MM.1S (cell line): ENCODE measurements at regions not wholly inside any gene's neighbourhood (a gene's known extent, or its start where the extent isn't known, plus 50 kb on each side); places are given as distances from the start of the nearest gene placed in this dataset.

Source experiments
- DNase-seq: peaks from one replicate; pipeline ENCODE4 v3.0.0-alpha.2; 2015
- H2AFZ ChIP-seq: fragments of 300-600 bp; sonication (generic); 2 replicates; pipeline ENCODE4 v1.6.0; 2016; ENCODE audit warnings: antibody characterized with exemption, low read length
- H3F3A ChIP-seq: fragments of 300-600 bp; sonication (generic); 2 replicates; pipeline ENCODE4 v1.6.1; 2016; ENCODE audit warnings: mild to moderate bottlenecking, antibody characterized with exemption, low read length, moderate library complexity, mixed read lengths; ENCODE audit not compliant: insufficient read depth
- H3K27ac ChIP-seq: fragments of 300-600 bp; sonication (generic); 2 replicates; pipeline ENCODE4 v1.5.1; 2016; ENCODE audit warnings: mild to moderate bottlenecking, low read length
- H3K27me3 ChIP-seq: fragments of 300-600 bp; sonication (generic); replicated peaks from 2 replicates; pipeline ENCODE4 v1.6.0; 2016; ENCODE audit warnings: low read length; ENCODE audit not compliant: insufficient read depth
- H3K36me3 ChIP-seq: fragments of 300-600 bp; sonication (generic); replicated peaks from 2 replicates; pipeline ENCODE4 v1.6.1; 2016; ENCODE audit warnings: mild to moderate bottlenecking, low read length, mixed read lengths; ENCODE audit not compliant: insufficient read depth
- H3K4me1 ChIP-seq: fragments of 300-600 bp; sonication (generic); 2 replicates; pipeline ENCODE4 v1.6.1; 2016; ENCODE audit warnings: low read length, mixed read lengths
- H3K4me2 ChIP-seq: fragments of 300-600 bp; sonication (generic); 2 replicates; pipeline ENCODE4 v1.6.0; 2016; ENCODE audit warnings: low read depth, low read length
- H3K4me3 ChIP-seq: fragments of 300-600 bp; sonication (generic); 2 replicates; pipeline ENCODE4 v1.5.1; 2016; ENCODE audit warnings: low read length, mixed read lengths
- H3K79me2 ChIP-seq: fragments of 300-600 bp; sonication (generic); 2 replicates; pipeline ENCODE4 v1.6.1; 2016; ENCODE audit warnings: mixed run types, low read length, mixed read lengths
- H3K9ac ChIP-seq: fragments of 300-600 bp; sonication (generic); 2 replicates; pipeline ENCODE4 v1.6.1; 2016; ENCODE audit warnings: low read length, mixed read lengths
- H3K9me2 ChIP-seq: fragments of 300-600 bp; sonication (generic); replicated peaks from 2 replicates; pipeline ENCODE4 v1.6.1; 2016; ENCODE audit warnings: mild to moderate bottlenecking, low read length, mixed read lengths; ENCODE audit not compliant: insufficient read depth
- H3K9me3 ChIP-seq: fragments of 300-600 bp; sonication (generic); replicated peaks from 2 replicates; pipeline ENCODE4 v1.6.1; 2016; ENCODE audit warnings: mild to moderate bottlenecking, low read length, mixed read lengths; ENCODE audit not compliant: insufficient read depth
- H4K20me1 ChIP-seq: fragments of 300-600 bp; sonication (generic); 2 replicates; pipeline ENCODE4 v1.6.1; 2016; ENCODE audit warnings: mild to moderate bottlenecking, low read length, moderate library complexity, mixed read lengths; ENCODE audit not compliant: insufficient read depth
- EZH2 ChIP-seq: fragments of 300-600 bp; sonication (generic); optimal IDR thresholded peaks from 2 replicates; pipeline ENCODE3; 2017; ENCODE audit warnings: low read depth, mild to moderate bottlenecking, antibody characterized with exemption, low read length, mixed read lengths
- EZH2phosphoT487 ChIP-seq: fragments of 300-600 bp; sonication (generic); IDR thresholded peaks from 2 replicates; pipeline ENCODE4 v1.6.1; 2018; ENCODE audit warnings: antibody characterized with exemption, low read length
- TF ChIP-seq, protein P1 (sequence below): fragments of 300-600 bp; sonication (generic); IDR thresholded peaks from 2 replicates; pipeline ENCODE4 v1.5.1; 2016; ENCODE audit warnings: antibody characterized with exemption, low read length, mixed read lengths

DNA sequence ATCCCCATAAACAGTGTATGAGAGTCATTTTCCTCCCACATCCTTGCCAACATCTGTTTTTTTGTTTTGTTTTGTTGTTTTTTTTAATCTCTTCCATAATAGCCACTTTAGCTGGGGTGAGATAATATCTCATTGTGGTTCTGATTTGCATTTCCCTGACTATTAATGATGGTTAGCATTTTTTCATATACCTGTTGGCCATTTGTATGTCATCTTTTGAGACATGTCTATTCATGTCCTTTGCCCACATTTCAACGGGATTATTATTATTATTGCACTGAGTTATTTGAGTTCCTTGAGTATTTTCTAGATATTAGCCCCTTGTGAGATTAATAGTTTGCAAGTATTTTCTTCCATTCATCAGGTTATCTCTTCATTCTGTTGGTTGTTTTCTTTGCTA lies 223.3 kb downstream of the LPIN1 start:
- no peaks in the 10 kb centered on the region for H3K9me2 ChIP-seq
- no peak for DNase-seq
- H3K4me1 ChIP-seq, result no peaks in the 10 kb centered on the region
- no peak overlapping the region for H3K9ac ChIP-seq
- no peaks in the 10 kb centered on the region for H3K36me3 ChIP-seq
- no peaks in the 10 kb centered on the region for H3K9me3 ChIP-seq
- no peaks in the 10 kb centered on the region for H3K27me3 ChIP-seq
- H2AFZ ChIP-seq, result no peak overlapping the region
- no peak overlapping the region for H3K4me3 ChIP-seq
- TF ChIP-seq, protein P1, sequence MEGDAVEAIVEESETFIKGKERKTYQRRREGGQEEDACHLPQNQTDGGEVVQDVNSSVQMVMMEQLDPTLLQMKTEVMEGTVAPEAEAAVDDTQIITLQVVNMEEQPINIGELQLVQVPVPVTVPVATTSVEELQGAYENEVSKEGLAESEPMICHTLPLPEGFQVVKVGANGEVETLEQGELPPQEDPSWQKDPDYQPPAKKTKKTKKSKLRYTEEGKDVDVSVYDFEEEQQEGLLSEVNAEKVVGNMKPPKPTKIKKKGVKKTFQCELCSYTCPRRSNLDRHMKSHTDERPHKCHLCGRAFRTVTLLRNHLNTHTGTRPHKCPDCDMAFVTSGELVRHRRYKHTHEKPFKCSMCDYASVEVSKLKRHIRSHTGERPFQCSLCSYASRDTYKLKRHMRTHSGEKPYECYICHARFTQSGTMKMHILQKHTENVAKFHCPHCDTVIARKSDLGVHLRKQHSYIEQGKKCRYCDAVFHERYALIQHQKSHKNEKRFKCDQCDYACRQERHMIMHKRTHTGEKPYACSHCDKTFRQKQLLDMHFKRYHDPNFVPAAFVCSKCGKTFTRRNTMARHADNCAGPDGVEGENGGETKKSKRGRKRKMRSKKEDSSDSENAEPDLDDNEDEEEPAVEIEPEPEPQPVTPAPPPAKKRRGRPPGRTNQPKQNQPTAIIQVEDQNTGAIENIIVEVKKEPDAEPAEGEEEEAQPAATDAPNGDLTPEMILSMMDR, result no peak
- no peak for TF ChIP-seq EZH2
- TF ChIP-seq EZH2phosphoT487, result no peak
- no peak overlapping the region for H3K4me2 ChIP-seq
- no peaks in the 10 kb centered on the region for H3F3A ChIP-seq
- no peaks in the 10 kb centered on the region for H3K79me2 ChIP-seq
- H4K20me1 ChIP-seq, result no peaks in the 10 kb centered on the region
- H3K27ac ChIP-seq, result no peak overlapping the region

DNA sequence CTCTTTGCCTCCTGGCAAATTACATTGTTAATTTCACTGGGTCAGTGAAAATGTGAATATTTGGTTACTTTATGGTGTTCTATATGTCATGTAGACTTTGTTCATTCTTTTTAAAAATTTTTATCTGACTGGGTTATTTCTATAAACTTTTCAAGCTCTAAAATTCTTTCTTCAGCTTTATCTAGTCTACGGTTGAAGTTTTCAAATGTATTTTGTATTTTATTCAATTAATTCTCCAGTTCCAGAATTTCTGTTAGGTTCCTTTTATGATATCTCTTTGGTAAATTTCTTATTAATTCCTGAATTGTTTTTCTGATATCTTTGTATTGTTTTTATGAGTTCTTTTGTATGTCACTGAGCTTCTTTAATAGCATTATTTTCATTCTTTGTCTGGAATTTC lies 228.1 kb downstream of the LPIN1 start:
- no peak overlapping the region for H3K27ac ChIP-seq
- H3K9me2 ChIP-seq, result no peaks in the 10 kb centered on the region
- no peaks in the 10 kb centered on the region for H3K36me3 ChIP-seq
- H3K4me1 ChIP-seq, result no peaks in the 10 kb centered on the region
- H2AFZ ChIP-seq, result no peak overlapping the region
- no peaks in the 10 kb centered on the region for H3K27me3 ChIP-seq
- H3K79me2 ChIP-seq, result no peaks in the 10 kb centered on the region
- H3F3A ChIP-seq, result no peaks in the 10 kb centered on the region
- no peak overlapping the region for H3K9ac ChIP-seq
- no peak for DNase-seq
- no peaks in the 10 kb centered on the region for H3K9me3 ChIP-seq
- no peak overlapping the region for H3K4me3 ChIP-seq
- H4K20me1 ChIP-seq, result no peaks in the 10 kb centered on the region
- no peak overlapping the region for H3K4me2 ChIP-seq
- TF ChIP-seq, protein P1, result no peak
- TF ChIP-seq EZH2, result no peak
- no peak for TF ChIP-seq EZH2phosphoT487

DNA sequence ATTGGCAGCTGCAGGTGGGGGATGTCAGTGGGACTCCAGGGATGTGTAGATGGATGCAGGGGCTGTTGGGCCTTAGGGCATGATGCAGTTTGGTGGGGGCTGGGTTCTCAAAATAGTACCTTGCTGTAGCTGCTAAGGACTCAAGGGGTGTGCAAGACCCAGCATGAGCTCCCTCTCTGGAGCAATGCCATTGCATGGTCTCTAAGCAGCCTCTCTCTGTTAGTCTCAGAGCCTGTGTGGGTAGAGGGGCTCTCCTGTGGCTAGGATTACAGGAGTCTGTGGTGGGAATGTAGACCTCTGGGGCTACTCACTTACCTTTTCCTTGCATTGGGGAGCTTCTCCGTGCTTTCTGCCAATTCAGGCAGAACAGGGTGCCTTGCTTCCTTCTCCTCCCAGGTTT lies 228.9 kb downstream of the LPIN1 start:
- Histone ChIP-seq H3K27me3 (no peaks in the 10 kb centered on the region), H3K9me3 (no peaks in the 10 kb centered on the region), H4K20me1 (no peaks in the 10 kb centered on the region), H3F3A (no peaks in the 10 kb centered on the region), H2AFZ (no peak overlapping the region), H3K4me3 (no peak overlapping the region), H3K79me2 (no peaks in the 10 kb centered on the region), H3K9ac (no peak overlapping the region), H3K9me2 (no peaks in the 10 kb centered on the region), H3K4me1 (no peaks in the 10 kb centered on the region), H3K27ac (no peak overlapping the region), H3K36me3 (no peaks in the 10 kb centered on the region), H3K4me2 (no peak overlapping the region)
- no peak for TF ChIP-seq EZH2
- no peak for DNase-seq

DNA sequence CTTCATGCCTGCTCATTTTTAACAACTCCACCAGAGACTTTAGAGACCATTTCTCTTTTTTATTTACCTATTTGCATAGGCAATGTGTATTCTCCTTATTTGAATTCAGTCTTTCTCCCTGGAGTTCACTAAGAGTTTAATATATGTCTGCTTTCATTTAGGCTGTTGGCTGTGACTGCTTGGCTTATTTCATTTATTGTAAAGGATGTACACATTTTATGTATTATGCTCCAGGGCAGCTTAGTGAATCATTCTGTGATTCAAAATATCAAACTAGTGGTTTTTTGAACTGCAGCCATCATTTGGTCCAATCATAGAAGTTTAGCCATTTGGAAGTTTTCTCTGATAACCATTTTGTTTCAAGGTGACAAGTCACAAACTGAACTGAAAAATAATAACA lies 229.6 kb downstream of the LPIN1 start:
- TF ChIP-seq EZH2, result no peak
- TF ChIP-seq, protein P1, result no peak
- no peak for TF ChIP-seq EZH2phosphoT487
- H3K4me1 ChIP-seq, result no peaks in the 10 kb centered on the region
- no peak overlapping the region for H3K4me3 ChIP-seq
- H3K79me2 ChIP-seq, result no peaks in the 10 kb centered on the region
- no peak overlapping the region for H3K27ac ChIP-seq
- DNase-seq, result no peak
- no peak overlapping the region for H3K9ac ChIP-seq
- H4K20me1 ChIP-seq, result no peaks in the 10 kb centered on the region
- H3K9me2 ChIP-seq, result no peaks in the 10 kb centered on the region
- no peaks in the 10 kb centered on the region for H3K27me3 ChIP-seq
- no peak overlapping the region for H2AFZ ChIP-seq
- H3K4me2 ChIP-seq, result no peak overlapping the region
- H3K36me3 ChIP-seq, result no peaks in the 10 kb centered on the region
- no peaks in the 10 kb centered on the region for H3F3A ChIP-seq
- H3K9me3 ChIP-seq, result no peaks in the 10 kb centered on the region
